NCI-H2029 treated with DMSO at 0.1 percent for 48 hours (cell line): ENCODE measurements at regions not wholly inside any gene's neighbourhood (a gene's known extent, or its start where the extent isn't known, plus 50 kb on each side); places are given as distances from the start of the nearest gene placed in this dataset.
"Not testable (repeated sequence)": the region's sequence is repeated elsewhere in the genome, so short reads cannot be mapped to it uniquely, and the experiment has no call there.

ENCODE experiments used
- DNase-seq: peaks from one replicate; lab custom pipeline; 2025; lab: John Stamatoyannopoulos, UW

DNA sequence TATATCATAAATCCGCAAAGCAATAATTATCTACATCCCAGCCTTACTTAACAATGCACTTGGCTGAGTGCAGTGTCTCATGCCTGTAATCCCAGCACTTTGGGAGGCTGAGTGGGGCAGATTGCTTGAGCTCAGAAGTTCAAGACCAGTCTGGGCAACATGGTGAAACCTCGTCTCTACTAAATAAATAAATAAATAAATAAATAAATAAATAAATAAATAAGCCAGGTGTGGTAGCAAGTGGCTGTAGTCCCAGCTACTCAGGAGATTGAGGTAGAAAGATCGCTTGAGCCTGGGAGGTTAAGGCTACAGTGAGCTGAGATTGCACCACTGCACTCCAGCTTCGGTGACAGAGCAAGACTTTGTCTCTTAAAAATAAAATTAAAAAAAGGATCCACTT lies 898.1 kb downstream of the DNAJB9 start:
- DNase-seq, result not testable (repeated sequence)

GRCh38 chr7:109473172-109473571 lies 903.5 kb downstream of the DNAJB9 start:
- DNase-seq, result no peak

GRCh38 chr7:109476409-109476808 lies 906.7 kb downstream of the DNAJB9 start:
- no peak for DNase-seq

- DNase-seq, result no peak
These were observed 909.7 kb downstream of the DNAJB9 start for GRCh38 chr7:109479388-109479787.

GRCh38 chr7:109490607-109491006 lies 920.9 kb downstream of the DNAJB9 start:
- DNase-seq, result not testable (repeated sequence)

- no peak for DNase-seq
These were observed 927.4 kb downstream of the DNAJB9 start for GRCh38 chr7:109497053-109497452.

- DNase-seq, result no peak
These were observed 928.5 kb downstream of the DNAJB9 start for GRCh38 chr7:109498131-109498530.

DNA sequence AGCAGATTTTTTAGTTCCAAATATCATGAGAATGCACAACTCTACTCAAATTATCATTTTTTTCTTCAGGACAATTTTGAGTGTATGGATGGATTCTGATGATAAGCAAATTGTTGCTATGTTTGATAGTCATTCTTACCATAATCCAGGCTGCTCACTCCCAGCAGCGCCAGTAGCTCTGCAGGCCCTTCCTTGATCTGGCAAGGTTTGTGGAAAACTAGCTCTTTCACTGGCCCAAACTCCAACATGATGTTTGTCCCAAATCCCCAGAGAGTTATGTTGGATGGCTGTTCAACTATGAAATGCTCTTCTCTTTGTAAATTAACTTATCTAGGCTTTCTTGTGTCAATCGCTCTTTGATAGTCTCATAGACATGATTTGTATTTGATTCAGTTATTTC lies 933.7 kb downstream of the DNAJB9 start:
- no peak for DNase-seq

DNA sequence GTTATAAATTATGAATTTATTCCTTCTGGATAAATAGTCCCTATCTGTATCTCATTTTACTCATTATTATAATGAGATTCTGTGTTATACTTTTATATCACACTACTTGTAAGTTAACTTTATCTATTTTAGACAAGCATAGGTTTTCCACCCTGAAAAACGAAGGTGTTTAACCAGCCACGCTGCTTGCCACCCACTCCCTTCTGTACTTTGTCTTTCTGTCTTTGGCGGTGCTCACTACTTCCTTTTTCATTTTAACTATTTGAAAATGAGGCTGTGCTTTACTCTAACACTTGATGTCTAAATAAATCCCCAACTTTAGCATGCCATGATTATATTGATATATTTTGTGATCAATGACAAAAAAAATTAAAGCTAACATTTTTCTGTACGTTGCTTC lies 952.9 kb downstream of the DNAJB9 start:
- no peak for DNase-seq

DNA sequence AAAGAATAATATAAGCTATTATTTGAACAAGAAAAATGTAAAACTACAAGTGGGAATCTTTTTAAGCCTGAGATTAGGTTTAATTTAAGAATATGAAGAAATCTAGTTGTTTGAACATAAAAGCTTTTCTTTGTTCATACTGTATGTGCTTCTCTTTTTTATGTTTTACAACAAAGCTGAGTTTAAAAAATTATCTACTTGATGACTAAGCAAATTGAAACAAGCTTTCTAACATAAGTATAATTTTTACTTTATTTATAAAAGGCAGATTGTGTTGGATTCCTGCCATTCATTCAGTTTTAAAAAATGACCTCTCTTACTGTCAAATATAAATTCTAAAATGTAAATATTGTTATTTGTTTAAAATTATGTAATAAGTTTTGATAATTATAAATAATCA lies 958.2 kb downstream of the DNAJB9 start:
- DNase-seq, result no peak

DNA sequence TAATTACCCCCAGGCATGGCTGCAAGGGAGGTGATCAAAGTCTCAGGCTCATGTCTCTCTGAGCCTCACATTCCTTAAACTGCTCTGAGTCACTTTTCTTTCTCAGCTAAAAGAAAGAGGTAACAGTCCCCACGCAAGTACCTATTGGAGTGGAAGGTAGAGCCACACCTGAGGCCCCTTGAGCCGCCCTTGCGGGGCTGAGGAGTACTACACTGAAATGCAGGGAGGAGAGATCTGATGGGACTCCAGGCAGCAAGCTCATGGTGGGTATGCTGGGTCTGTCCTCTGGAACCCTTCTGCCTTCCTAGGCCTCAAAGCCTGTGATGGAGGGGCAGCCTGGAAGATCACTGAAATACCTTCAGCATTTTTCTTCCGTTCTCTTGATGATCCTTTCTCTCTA lies 960.0 kb downstream of the DNAJB9 start:
- no peak for DNase-seq

- DNase-seq, result no peak
These were observed 962.8 kb downstream of the DNAJB9 start for GRCh38 chr7:109532262-109532992.

DNA sequence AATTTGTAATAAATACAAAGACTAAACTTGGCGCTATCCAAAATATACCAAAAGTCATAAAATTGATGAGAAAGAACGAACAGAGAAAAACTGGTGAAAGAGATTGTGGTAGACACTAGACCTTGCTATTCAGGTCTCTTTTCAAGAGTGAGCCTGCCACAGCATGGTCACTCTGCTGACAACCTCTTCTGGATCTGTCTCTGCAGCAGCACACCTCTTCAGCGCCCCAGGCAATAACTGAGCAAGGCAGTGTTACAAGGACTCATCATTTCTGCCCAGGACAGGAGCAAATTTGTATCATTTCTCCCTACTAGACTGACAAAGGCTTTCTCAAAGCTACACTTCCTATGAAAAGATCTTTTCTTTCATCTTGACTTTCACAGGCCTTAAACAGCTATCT lies 976.0 kb downstream of the DNAJB9 start:
- no peak for DNase-seq

- DNase-seq, result no peak
These were observed 980.0 kb downstream of the DNAJB9 start for GRCh38 chr7:109549471-109550193.

GRCh38 chr7:109552017-109552416 lies 982.3 kb downstream of the DNAJB9 start:
- DNase-seq, result no peak

- DNase-seq, result no peak
These were observed 1007.6 kb downstream of the DNAJB9 start for GRCh38 chr7:109577265-109577664.

- DNase-seq, result no peak
These were observed 1010.2 kb downstream of the DNAJB9 start for GRCh38 chr7:109579901-109580300.

DNA sequence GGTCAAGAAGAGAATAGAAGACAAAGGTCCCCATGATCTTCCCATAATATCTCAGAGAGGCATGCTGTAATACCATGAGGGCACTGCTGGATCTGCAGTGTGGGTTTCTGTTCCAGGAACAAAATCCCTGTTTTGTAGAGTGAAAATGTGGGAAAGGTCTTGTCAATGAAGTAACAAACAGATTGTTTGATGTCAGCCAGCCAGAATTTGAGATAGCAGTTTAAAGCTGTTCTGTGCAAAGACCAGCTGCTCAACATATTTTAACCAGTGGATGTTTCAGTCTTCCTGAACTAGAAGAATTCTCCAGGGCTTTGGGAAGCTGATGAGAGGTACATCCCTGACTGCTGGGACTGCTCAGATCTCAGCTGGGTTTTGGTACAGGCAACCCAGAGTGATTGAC lies 1012.5 kb downstream of the DNAJB9 start:
- DNase-seq, result no peak

GRCh38 chr7:109596948-109597347 lies 1027.3 kb downstream of the DNAJB9 start:
- not testable (repeated sequence) for DNase-seq

DNA sequence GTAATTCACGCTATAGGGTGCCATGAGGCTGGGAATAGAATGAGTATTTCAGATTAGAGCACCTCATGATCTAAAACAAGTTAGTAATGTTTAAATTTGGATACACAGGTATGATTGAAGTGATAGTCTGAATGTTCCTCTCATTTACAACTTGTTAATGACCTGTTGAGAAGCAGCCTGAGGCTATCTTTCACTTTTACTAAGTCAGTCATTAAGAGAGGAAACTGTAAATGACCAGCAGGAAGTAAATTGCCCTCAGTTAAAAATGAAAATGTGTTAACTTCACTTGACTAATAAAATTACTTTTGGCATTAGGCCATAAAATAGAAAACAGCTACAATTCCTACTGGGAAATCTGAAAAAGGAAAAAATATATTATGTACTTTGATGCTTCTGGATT lies 1042.0 kb downstream of the DNAJB9 start:
- no peak for DNase-seq

GRCh38 chr7:109616551-109617069 lies 1046.9 kb downstream of the DNAJB9 start:
- no peak for DNase-seq

DNA sequence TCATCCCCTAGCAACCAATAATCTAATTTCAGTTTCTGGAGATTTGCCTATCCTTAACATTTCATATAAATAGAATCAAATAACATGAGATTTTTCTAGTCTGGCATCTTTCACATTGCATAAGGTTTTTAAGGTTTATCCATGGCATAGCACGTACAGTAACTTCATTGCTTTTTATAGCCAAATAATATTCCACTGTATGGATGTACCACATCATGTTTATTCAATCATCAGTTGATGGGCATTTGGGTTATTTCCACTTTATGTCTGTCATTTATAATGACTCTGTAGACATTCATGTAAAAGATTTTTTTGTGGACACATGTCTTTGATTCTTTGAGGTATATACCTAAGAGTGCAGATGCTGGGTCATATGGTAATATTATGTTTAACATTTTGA lies 1052.6 kb downstream of the DNAJB9 start:
- no peak for DNase-seq

- not testable (repeated sequence) for DNase-seq
These were observed 1063.2 kb downstream of the DNAJB9 start for GRCh38 chr7:109632890-109633289.
